A549 (cell line): ENCODE measurements at regions not wholly inside any gene's neighbourhood (a gene's known extent, or its start where the extent isn't known, plus 50 kb on each side); places are given as distances from the start of the nearest gene placed in this dataset.

Experiments
- ATAC-seq, 2 experiments: fragments of 200-7000 bp in 1 of 2; fragments of >200 bp in 1 of 2; cut with Nextera tagmentation in 1 of 2; cut with Tn5 transposase in 1 of 2; 3 replicates each; pipeline versions ENCODE4 v1.8.0 to v1.9.1; 2018 to 2020; ENCODE audit warnings: mild to moderate bottlenecking in 1 of 2, moderate library complexity in 1 of 2
- CTCF ChIA-PET: fragments of 300-600 bp; sonication (Branson Sonifier 250); formaldehyde crosslinking; extraction: SDS; loops from one replicate; lab custom pipeline; 2021; ENCODE audit warnings: antibody characterized with exemption, inconsistent platforms; lab: Yijun Ruan, JAX
- POLR2A ChIA-PET: fragments of 350-600 bp; formaldehyde crosslinking; extraction: SDS; loops from one replicate; lab custom pipeline; 2021; ENCODE audit warnings: antibody characterized with exemption, inconsistent platforms; lab: Yijun Ruan, JAX
- DNase-seq, 2 experiments: peaks; one replicate each; pipeline versions ENCODE4 v3.0.0 to v3.0.0-alpha.2; 2011 to 2016; ENCODE audit warnings: low read depth in 1 of 2, low spot score in 1 of 2
- FAIRE-seq: peaks from 2 replicates; lab custom pipeline; 2011; peaks lifted over from hg19 to GRCh38; lab: Jason Lieb, UNC
- H3K27ac ChIP-seq, 2 experiments: fragments of >200 bp; sonication (Bioruptor Twin); formaldehyde crosslinking; 3 replicates each; pipeline ENCODE4 v1.5.1; 2016 to 2017
- H3K4me1 ChIP-seq: fragments of >200 bp; sonication (Bioruptor Twin); formaldehyde crosslinking; 3 replicates; pipeline ENCODE4 v1.6.1; 2016
- H3K4me2 ChIP-seq: fragments of >200 bp; sonication (Bioruptor Twin); formaldehyde crosslinking; 3 replicates; pipeline ENCODE4 v1.6.1; 2016
- H3K4me3 ChIP-seq: fragments of >200 bp; sonication (Bioruptor Twin); formaldehyde crosslinking; 3 replicates; pipeline ENCODE4 v1.5.1; 2016
- H3K9me3 ChIP-seq: fragments of >200 bp; sonication (Bioruptor Twin); formaldehyde crosslinking; 3 replicates; pipeline ENCODE4 v1.6.1; 2016
- ATOH8 ChIP-seq: fragments of 250-450 bp; sonication (Bioruptor Pico); IDR thresholded peaks from 2 replicates; pipeline ENCODE4 v1.5.0; 2020; ENCODE audit warnings: low read depth, mild to moderate bottlenecking, moderate library complexity
- E2F6 ChIP-seq: IDR thresholded peaks from 2 replicates; pipeline ENCODE4 v1.6.1; 2012; ENCODE audit warnings: low read depth, borderline replicate concordance
- EHF ChIP-seq: fragments of 250-450 bp; sonication (Bioruptor Pico); IDR thresholded peaks from 2 replicates; pipeline ENCODE4 v1.5.0; 2020; ENCODE audit warnings: mild to moderate bottlenecking
- FOSB ChIP-seq: fragments of 250-450 bp; sonication (Bioruptor Pico); IDR thresholded peaks from 2 replicates; pipeline ENCODE4 v1.5.0; 2020; ENCODE audit warnings: mild to moderate bottlenecking, moderate library complexity
- GATA3 ChIP-seq: IDR thresholded peaks from 2 replicates; pipeline ENCODE4 v1.6.1; 2012; ENCODE audit warnings: borderline replicate concordance
- HEYL ChIP-seq: fragments of 250-450 bp; sonication (Bioruptor Pico); IDR thresholded peaks from 2 replicates; pipeline ENCODE4 v1.8.0; 2021; ENCODE audit warnings: mild to moderate bottlenecking, moderate library complexity
- HOXA7 ChIP-seq: fragments of 250-450 bp; sonication (Bioruptor Pico); IDR thresholded peaks from 2 replicates; pipeline ENCODE4 v1.5.0; 2020; ENCODE audit warnings: mild to moderate bottlenecking, moderate library complexity
- JUN ChIP-seq, 2 experiments: fragments of >200 bp; sonication (Bioruptor Twin); formaldehyde crosslinking; IDR thresholded peaks; 2 replicates in 1 of 2; 3 replicates in 1 of 2; pipeline ENCODE4 v1.6.1; 2016 to 2017
- JUNB ChIP-seq: fragments of >200 bp; sonication (Bioruptor Twin); formaldehyde crosslinking; IDR thresholded peaks from 2 replicates; pipeline ENCODE4 v1.6.1; 2016
- KDM1A ChIP-seq: fragments of 200-600 bp; sonication (generic); IDR thresholded peaks from 2 replicates; pipeline ENCODE4 v1.6.1; 2016; ENCODE audit warnings: low read depth, mild to moderate bottlenecking
- KDM5A ChIP-seq: fragments of 200-600 bp; sonication (generic); IDR thresholded peaks from 2 replicates; pipeline ENCODE4 v1.6.1; 2016; ENCODE audit warnings: antibody characterized with exemption, mild to moderate bottlenecking
- MYC ChIP-seq: IDR thresholded peaks from 2 replicates; pipeline ENCODE4 v1.6.1; 2012; ENCODE audit warnings: mild to moderate bottlenecking, inconsistent platforms, low read length, improper control_type of control experiment, borderline replicate concordance
- PHF8 ChIP-seq: fragments of 200-600 bp; sonication (generic); IDR thresholded peaks from 2 replicates; pipeline ENCODE4 v1.6.1; 2016; ENCODE audit warnings: low read depth, mild to moderate bottlenecking, antibody characterized with exemption, moderate library complexity, borderline replicate concordance
- POLR2A ChIP-seq: IDR thresholded peaks from 2 replicates; pipeline ENCODE4 v1.6.1; 2012; ENCODE audit warnings: mild to moderate bottlenecking, low read length
- POLR2AphosphoS2 ChIP-seq: conservative IDR thresholded peaks from 2 replicates; pipeline ENCODE4 v1.6.1; 2012; ENCODE audit warnings: low read length, improper control_type of control experiment, inconsistent platforms
- RARB ChIP-seq: fragments of 250-450 bp; sonication (Bioruptor Pico); IDR thresholded peaks from 2 replicates; pipeline ENCODE4 v1.8.0; 2021; ENCODE audit warnings: mild to moderate bottlenecking, moderate library complexity
- REST ChIP-seq: fragments of 200-600 bp; sonication (generic); IDR thresholded peaks from 2 replicates; pipeline ENCODE4 v1.6.1; 2016; ENCODE audit warnings: antibody characterized with exemption, mild to moderate bottlenecking, moderate library complexity
- SMC3 ChIP-seq: fragments of >200 bp; sonication (Bioruptor Twin); formaldehyde crosslinking; IDR thresholded peaks from 3 replicates; pipeline ENCODE4 v1.6.1; 2018; ENCODE audit warnings: inconsistent platforms
- SREBF2 ChIP-seq: fragments of 450-650 bp; IDR thresholded peaks from 2 replicates; pipeline ENCODE4 v1.6.1; 2014; ENCODE audit warnings: mild to moderate bottlenecking, moderate library complexity
- ZC3H11A ChIP-seq: fragments of 450-650 bp; IDR thresholded peaks from 2 replicates; pipeline ENCODE4 v1.6.1; 2014; ENCODE audit warnings: antibody characterized with exemption, mild to moderate bottlenecking
- whole genome bisulfite sequencing: methylation state at CpG from one replicate; pipeline ENCODE4 v1.1.6; 2017; ENCODE audit errors: missing lambda C conversion rate; 5-methylcytosine and 5-hydroxymethylcytosine counted together
- TF ChIP-seq, protein P1 (sequence below): fragments of 150-350 bp; IDR thresholded peaks from 2 replicates; pipeline ENCODE4 v1.6.1; 2014; ENCODE audit warnings: low read depth, mild to moderate bottlenecking, low read length

DNA sequence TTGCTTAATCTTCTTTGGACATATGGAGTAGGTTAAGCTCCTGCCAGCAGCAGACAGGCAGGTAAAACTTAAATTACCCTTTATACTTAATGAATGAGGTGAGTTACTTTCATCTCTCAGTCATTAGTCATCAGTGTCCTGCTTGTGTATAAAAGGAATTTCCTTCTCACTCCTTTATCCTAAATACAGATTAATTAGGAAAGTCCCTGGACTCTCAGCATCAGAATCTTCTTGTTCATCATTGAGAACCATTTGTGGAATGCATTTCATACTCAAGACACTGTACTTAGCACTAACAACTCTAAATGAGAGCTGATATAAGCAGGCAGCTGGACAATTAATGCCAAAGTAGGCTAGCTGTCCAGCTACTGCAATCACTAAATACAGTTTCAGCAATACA is 630.4 kb downstream of the METTL15 start (continued):
- TF ChIP-seq MYC (no peak), POLR2A (no peak), SMC3 (no peak), RARB (CRISPR knock-in tag) (no peak), ATOH8 (CRISPR knock-in tag) (no peak), E2F6 (no peak), EHF (no peak), POLR2AphosphoS2 (no peak)
- TF ChIP-seq, all 56 proteins: peak for 0

- CTCF ChIA-PET = interaction anchor here (0.8 to 1.7 kb wide), 2 partner anchors 10 to 593 kb away, joined by 3 read pairs; no protein-coding TSS in a partner anchor
- Histone ChIP-seq H3K9me3 (peaks cover 3% of the 10 kb centered on the region; the same call in 1 of the 3 replicates), H3K4me1 (peaks cover 10% of the 10 kb centered on the region), H3K27ac (no peak overlapping the region), H3K4me3 (no peak overlapping the region), H3K4me2 (no peak overlapping the region)
- FAIRE-seq (no peak), ATAC-seq (no peak), DNase-seq (no peak)
- TF ChIP-seq GATA3 (no peak), PHF8 (no peak), HEYL (no peak), SREBF2 (no peak), REST (no peak), ZC3H11A (no peak)
- TF ChIP-seq, protein P1, sequence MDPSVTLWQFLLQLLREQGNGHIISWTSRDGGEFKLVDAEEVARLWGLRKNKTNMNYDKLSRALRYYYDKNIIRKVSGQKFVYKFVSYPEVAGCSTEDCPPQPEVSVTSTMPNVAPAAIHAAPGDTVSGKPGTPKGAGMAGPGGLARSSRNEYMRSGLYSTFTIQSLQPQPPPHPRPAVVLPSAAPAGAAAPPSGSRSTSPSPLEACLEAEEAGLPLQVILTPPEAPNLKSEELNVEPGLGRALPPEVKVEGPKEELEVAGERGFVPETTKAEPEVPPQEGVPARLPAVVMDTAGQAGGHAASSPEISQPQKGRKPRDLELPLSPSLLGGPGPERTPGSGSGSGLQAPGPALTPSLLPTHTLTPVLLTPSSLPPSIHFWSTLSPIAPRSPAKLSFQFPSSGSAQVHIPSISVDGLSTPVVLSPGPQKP = no peak
- POLR2A ChIA-PET = no interaction called here
Observed at GRCh38 chr11:28736256-28736655, 628.1 kb downstream of the METTL15 start.

- H3K4me3 ChIP-seq = no peak overlapping the region
- FAIRE-seq (no peak), DNase-seq (no peak), ATAC-seq (no peak)
- H3K27ac ChIP-seq = peak overlapping the region in 1 of 2 experiments; percentile 11; a peak in 1 of 6 replicates
- TF ChIP-seq EHF (no peak), JUN (IDR thresholded peaks at IDR 0.05) (no peak), FOSB (CRISPR knock-in tag) (no peak), HOXA7 (CRISPR knock-in tag) (no peak), JUNB (no peak), KDM5A (no peak), E2F6 (no peak), POLR2A (no peak), KDM1A (no peak)
- peaks cover 10% of the 10 kb centered on the region for H3K4me1 ChIP-seq
- 97% methylated on average over 1 of the region's 1 CpG for WGBS
- H3K9me3 ChIP-seq = peaks cover 3% of the 10 kb centered on the region; the same call in 1 of the 3 replicates
- POLR2A ChIA-PET = no interaction called here
- CTCF ChIA-PET = interaction anchor here (0.8 to 1.7 kb wide), 2 partner anchors 9 to 594 kb away, joined by 3 read pairs; no protein-coding TSS in a partner anchor
- no peak overlapping the region for H3K4me2 ChIP-seq
Observed at GRCh38 chr11:28735511-28735910, 627.3 kb downstream of the METTL15 start.
